ENCODE measurements at regions not wholly inside any gene's neighbourhood (a gene's known extent, or its start where the extent isn't known, plus 50 kb on each side); places are given as distances from the start of the nearest gene placed in this dataset.

- no peak overlapping the region for H3K4me3 ChIP-seq (ENCODE audit: control insufficient read depth, low read depth, low read length)
- no peak for TF ChIP-seq CTCF (conservative IDR thresholded peaks at IDR 0.05; ENCODE audit: control insufficient read depth, insufficient read depth, low read depth, low read length)
- no peak for DNase-seq (ENCODE audit: low read depth)
These were observed 139.0 kb upstream of the NCOR2 start for GRCh38 chr12:124706363-124706762.

- TF ChIP-seq CTCF (conservative IDR thresholded peaks at IDR 0.05; ENCODE audit: control insufficient read depth, insufficient read depth, low read depth, low read length): no peak
- H3K4me3 ChIP-seq (ENCODE audit: control insufficient read depth, low read depth, low read length): no peak overlapping the region
- DNase-seq (ENCODE audit: low read depth): no peak
These were observed 138.2 kb upstream of the NCOR2 start for GRCh38 chr12:124705545-124706138.

- TF ChIP-seq CTCF (conservative IDR thresholded peaks at IDR 0.05; ENCODE audit: control insufficient read depth, insufficient read depth, low read depth, low read length): no peak
- no peak overlapping the region for H3K4me3 ChIP-seq (ENCODE audit: control insufficient read depth, low read depth, low read length)
- no peak for DNase-seq (ENCODE audit: low read depth)
These were observed 137.2 kb upstream of the NCOR2 start for GRCh38 chr12:124704619-124705018.

- no peak overlapping the region for H3K4me3 ChIP-seq (ENCODE audit: control insufficient read depth, low read depth, low read length)
- TF ChIP-seq CTCF (conservative IDR thresholded peaks at IDR 0.05; ENCODE audit: control insufficient read depth, insufficient read depth, low read depth, low read length): no peak
- DNase-seq (ENCODE audit: low read depth): no peak
These were observed 136.4 kb upstream of the NCOR2 start for GRCh38 chr12:124703856-124704255.

- H3K4me3 ChIP-seq (ENCODE audit: control insufficient read depth, low read depth, low read length): no peak overlapping the region
- DNase-seq (ENCODE audit: low read depth): no peak
- TF ChIP-seq CTCF (conservative IDR thresholded peaks at IDR 0.05; ENCODE audit: control insufficient read depth, insufficient read depth, low read depth, low read length): no peak
These were observed 135.3 kb upstream of the NCOR2 start for GRCh38 chr12:124702736-124703135.

GRCh38 chr12:124700810-124701592, 133.6 kb upstream of the NCOR2 start:
- no peak overlapping the region for H3K4me3 ChIP-seq (ENCODE audit: control insufficient read depth, low read depth, low read length)
- no peak for DNase-seq (ENCODE audit: low read depth)
- TF ChIP-seq CTCF (conservative IDR thresholded peaks at IDR 0.05; ENCODE audit: control insufficient read depth, insufficient read depth, low read depth, low read length): no peak

All from fibroblast of mammary gland (primary cell).